ENCODE measurements at regions not wholly inside any gene's neighbourhood (a gene's known extent, or its start where the extent isn't known, plus 50 kb on each side); places are given as distances from the start of the nearest gene placed in this dataset.

GRCh38 chr10:47182934-47183703, 116.9 kb upstream of the GDF10 start:
- no peak for DNase-seq (ENCODE audit: low read depth, low spot score)
- Histone ChIP-seq H3K9ac (ENCODE audit: insufficient read length) (no peak overlapping the region), H3K9me3 (ENCODE audit: low read depth, low read length) (no peaks in the 10 kb centered on the region), H3K36me3 (ENCODE audit: insufficient read depth, low read length) (no peaks in the 10 kb centered on the region), H3K27ac (no peak overlapping the region), H3K4me3 (no peak overlapping the region)
- no peak for TF ChIP-seq FOXP2 (optimal IDR thresholded peaks at IDR 0.05; ENCODE audit: control extremely low read depth, extremely low read length, insufficient read depth)
- TF ChIP-seq EZH2 (IDR thresholded peaks at IDR 0.05), result no peak

GRCh38 chr10:47183704-47184041, 116.3 kb upstream of the GDF10 start:
- Histone ChIP-seq H3K9ac (ENCODE audit: insufficient read length) (no peak overlapping the region), H3K36me3 (ENCODE audit: insufficient read depth, low read length) (no peaks in the 10 kb centered on the region), H3K27ac (no peak overlapping the region), H3K9me3 (ENCODE audit: low read depth, low read length) (no peaks in the 10 kb centered on the region), H3K4me3 (no peak overlapping the region)
- TF ChIP-seq EZH2 (IDR thresholded peaks at IDR 0.05), result no peak
- no peak for TF ChIP-seq POLR2AphosphoS5 (IDR thresholded peaks at IDR 0.05; ENCODE audit: borderline replicate concordance, low read depth, low read length)
- no peak for TF ChIP-seq FOXP2 (optimal IDR thresholded peaks at IDR 0.05; ENCODE audit: control extremely low read depth, extremely low read length, insufficient read depth)
- no peak for DNase-seq (ENCODE audit: low read depth, low spot score)

- H3K4me3 ChIP-seq, result no peak overlapping the region
- no peak overlapping the region for H3K27ac ChIP-seq
- TF ChIP-seq POLR2AphosphoS5 (IDR thresholded peaks at IDR 0.05; ENCODE audit: borderline replicate concordance, low read depth, low read length) (no peak), FOXP2 (optimal IDR thresholded peaks at IDR 0.05; ENCODE audit: control extremely low read depth, extremely low read length, insufficient read depth) (no peak), EZH2 (IDR thresholded peaks at IDR 0.05) (no peak)
- no peak overlapping the region for H3K9ac ChIP-seq (ENCODE audit: insufficient read length)
- no peaks in the 10 kb centered on the region for H3K36me3 ChIP-seq (ENCODE audit: insufficient read depth, low read length)
- DNase-seq (ENCODE audit: low read depth, low spot score), result no peak
- H3K9me3 ChIP-seq (ENCODE audit: low read depth, low read length), result no peaks in the 10 kb centered on the region
Measured at GRCh38 chr10:47184273-47184672, 115.7 kb upstream of the GDF10 start.

- Histone ChIP-seq H3K27ac (no peak overlapping the region), H3K9me3 (ENCODE audit: low read depth, low read length) (no peaks in the 10 kb centered on the region), H3K9ac (ENCODE audit: insufficient read length) (no peak overlapping the region), H3K36me3 (ENCODE audit: insufficient read depth, low read length) (no peaks in the 10 kb centered on the region), H3K4me3 (no peak overlapping the region)
- TF ChIP-seq FOXP2 (optimal IDR thresholded peaks at IDR 0.05; ENCODE audit: control extremely low read depth, extremely low read length, insufficient read depth) (no peak), EZH2 (IDR thresholded peaks at IDR 0.05) (no peak), POLR2AphosphoS5 (IDR thresholded peaks at IDR 0.05; ENCODE audit: borderline replicate concordance, low read depth, low read length) (no peak)
- DNase-seq (ENCODE audit: low read depth, low spot score), result no peak
Measured at GRCh38 chr10:47184724-47185330, 115.2 kb upstream of the GDF10 start.

GRCh38 chr10:47186941-47187340, 113.1 kb upstream of the GDF10 start:
- no peak overlapping the region for H3K4me3 ChIP-seq
- TF ChIP-seq POLR2AphosphoS5 (IDR thresholded peaks at IDR 0.05; ENCODE audit: borderline replicate concordance, low read depth, low read length), result no peak
- no peak for TF ChIP-seq EZH2 (IDR thresholded peaks at IDR 0.05)
- no peak for TF ChIP-seq FOXP2 (optimal IDR thresholded peaks at IDR 0.05; ENCODE audit: control extremely low read depth, extremely low read length, insufficient read depth)
- no peak overlapping the region for H3K27ac ChIP-seq
- no peaks in the 10 kb centered on the region for H3K9me3 ChIP-seq (ENCODE audit: low read depth, low read length)
- no peak overlapping the region for H3K9ac ChIP-seq (ENCODE audit: insufficient read length)
- no peak for DNase-seq (ENCODE audit: low read depth, low spot score)
- no peaks in the 10 kb centered on the region for H3K36me3 ChIP-seq (ENCODE audit: insufficient read depth, low read length)

GRCh38 chr10:47187592-47187991, 112.4 kb upstream of the GDF10 start:
- Histone ChIP-seq H3K4me3 (no peak overlapping the region), H3K9me3 (ENCODE audit: low read depth, low read length) (no peaks in the 10 kb centered on the region), H3K9ac (ENCODE audit: insufficient read length) (no peak overlapping the region), H3K36me3 (ENCODE audit: insufficient read depth, low read length) (no peaks in the 10 kb centered on the region), H3K27ac (no peak overlapping the region)
- no peak for DNase-seq (ENCODE audit: low read depth, low spot score)
- no peak for TF ChIP-seq POLR2AphosphoS5 (IDR thresholded peaks at IDR 0.05; ENCODE audit: borderline replicate concordance, low read depth, low read length)
- TF ChIP-seq EZH2 (IDR thresholded peaks at IDR 0.05), result no peak
- no peak for TF ChIP-seq FOXP2 (optimal IDR thresholded peaks at IDR 0.05; ENCODE audit: control extremely low read depth, extremely low read length, insufficient read depth)

- Histone ChIP-seq H3K9me3 (ENCODE audit: low read depth, low read length) (no peaks in the 10 kb centered on the region), H3K27ac (no peak overlapping the region), H3K36me3 (ENCODE audit: insufficient read depth, low read length) (no peaks in the 10 kb centered on the region), H3K9ac (ENCODE audit: insufficient read length) (no peak overlapping the region), H3K4me3 (no peak overlapping the region)
- no peak for DNase-seq (ENCODE audit: low read depth, low spot score)
- no peak for TF ChIP-seq EZH2 (IDR thresholded peaks at IDR 0.05)
- TF ChIP-seq FOXP2 (optimal IDR thresholded peaks at IDR 0.05; ENCODE audit: control extremely low read depth, extremely low read length, insufficient read depth), result no peak
- no peak for TF ChIP-seq POLR2AphosphoS5 (IDR thresholded peaks at IDR 0.05; ENCODE audit: borderline replicate concordance, low read depth, low read length)
Measured at GRCh38 chr10:47188156-47188555, 111.8 kb upstream of the GDF10 start.

- no peak overlapping the region for H3K4me3 ChIP-seq
- no peaks in the 10 kb centered on the region for H3K36me3 ChIP-seq (ENCODE audit: insufficient read depth, low read length)
- TF ChIP-seq POLR2AphosphoS5 (IDR thresholded peaks at IDR 0.05; ENCODE audit: borderline replicate concordance, low read depth, low read length) (no peak), EZH2 (IDR thresholded peaks at IDR 0.05) (no peak), FOXP2 (optimal IDR thresholded peaks at IDR 0.05; ENCODE audit: control extremely low read depth, extremely low read length, insufficient read depth) (no peak)
- H3K27ac ChIP-seq, result no peak overlapping the region
- no peak for DNase-seq (ENCODE audit: low read depth, low spot score)
- no peaks in the 10 kb centered on the region for H3K9me3 ChIP-seq (ENCODE audit: low read depth, low read length)
- H3K9ac ChIP-seq (ENCODE audit: insufficient read length), result no peak overlapping the region
Measured at GRCh38 chr10:47189802-47190201, 110.2 kb upstream of the GDF10 start.

Measured in SK-N-MC (cell line).